Nephron (organoid): ENCODE measurements at regions not wholly inside any gene's neighbourhood (a gene's known extent, or its start where the extent isn't known, plus 50 kb on each side); places are given as distances from the start of the nearest gene placed in this dataset.

Experiments
- H3K27ac Mint-ChIP-seq, 3 experiments: 2 replicates each; pipeline ENCODE4 v1.8.0; 2020; ENCODE audit warnings: mixed read lengths in 3 of 3, mild to moderate bottlenecking in 2 of 3, moderate library complexity in 1 of 3
- H3K27me3 Mint-ChIP-seq: 2 replicates; pipeline ENCODE4 v1.8.0; 2021; ENCODE audit warnings: low read depth, mild to moderate bottlenecking, moderate library complexity, mixed read lengths
- H3K36me3 Mint-ChIP-seq: 2 replicates; pipeline ENCODE4 v1.8.0; 2020; ENCODE audit warnings: low read depth, mixed read lengths
- H3K4me1 Mint-ChIP-seq: 2 replicates; pipeline ENCODE4 v1.8.0; 2020; ENCODE audit warnings: mixed read lengths
- H3K4me3 Mint-ChIP-seq, 3 experiments: 2 replicates each; pipeline ENCODE4 v1.8.0; 2020; ENCODE audit warnings: mild to moderate bottlenecking in 3 of 3, mixed read lengths in 3 of 3, moderate library complexity in 2 of 3
- H3K9me3 Mint-ChIP-seq: 2 replicates; pipeline ENCODE4 v1.8.0; 2020; ENCODE audit warnings: mixed read lengths
- CTCF ChIP-seq, 3 experiments: fragments of 200-600 bp; sonication (generic); IDR thresholded peaks; one replicate each; pipeline ENCODE4 v1.5.0; 2021; ENCODE audit warnings: antibody characterized with exemption in 3 of 3; ENCODE audit not compliant: unreplicated experiment in 3 of 3

DNA sequence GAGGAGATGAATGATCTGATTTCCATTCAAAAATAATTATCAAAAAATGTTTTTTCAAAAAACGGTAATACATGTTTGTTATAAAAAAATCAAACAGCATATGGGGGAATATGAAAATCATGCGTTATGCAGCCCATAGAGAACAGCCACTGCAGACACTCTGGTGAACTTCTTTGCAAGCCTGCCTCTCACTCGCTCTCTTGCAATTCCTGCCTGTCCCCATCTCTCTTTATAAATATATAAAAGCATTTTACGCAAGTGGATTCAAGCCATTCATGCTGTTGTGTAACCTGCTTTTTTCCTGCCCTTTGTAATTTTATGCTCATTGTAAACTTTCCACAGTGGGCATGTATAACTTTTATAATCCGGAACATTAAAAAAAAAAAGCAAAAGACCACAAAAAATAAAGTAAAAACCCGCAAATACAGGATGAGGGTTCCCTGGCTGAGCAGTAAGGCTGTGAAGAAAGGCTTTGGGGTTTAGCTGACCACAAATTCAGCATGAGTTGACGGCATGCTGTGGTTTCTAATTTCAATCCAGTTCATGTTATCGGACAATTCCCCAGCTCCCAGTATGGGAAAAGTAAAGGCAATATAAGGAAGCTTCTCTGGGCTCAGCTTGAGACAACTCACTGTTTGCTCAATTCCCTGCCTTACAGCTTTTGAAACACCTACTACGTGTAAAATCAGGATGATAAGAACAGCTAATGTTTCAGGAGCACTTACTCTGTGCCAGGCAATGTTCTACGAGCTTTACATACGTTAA lies 52.8 kb upstream of the ZBTB40 start:
- Mint-ChIP-seq H3K9me3 (no peaks in the 10 kb centered on the region), H3K4me1 (no peaks in the 10 kb centered on the region), H3K36me3 (no peaks in the 10 kb centered on the region), H3K4me3 (no peak overlapping the region), H3K27ac (no peak overlapping the region), H3K27me3 (peaks cover 54% of the 10 kb centered on the region)
- TF ChIP-seq CTCF (IDR thresholded peaks at IDR 0.05; ENCODE audit: unreplicated experiment in 3 of 3), result no peak

GRCh38 chr1:22399421-22400091 lies 52.1 kb upstream of the ZBTB40 start:
- no peak overlapping the region for H3K4me3 Mint-ChIP-seq
- peaks cover 50% of the 10 kb centered on the region for H3K27me3 Mint-ChIP-seq
- H3K9me3 Mint-ChIP-seq, result no peaks in the 10 kb centered on the region
- H3K27ac Mint-ChIP-seq, result no peak overlapping the region
- H3K36me3 Mint-ChIP-seq, result no peaks in the 10 kb centered on the region
- H3K4me1 Mint-ChIP-seq, result no peaks in the 10 kb centered on the region
- TF ChIP-seq CTCF (IDR thresholded peaks at IDR 0.05; ENCODE audit: unreplicated experiment in 3 of 3), result no peak
